Heart left ventricle (tissue), 16 donors: ENCODE measurements at regions not wholly inside any gene's neighbourhood (a gene's known extent, or its start where the extent isn't known, plus 50 kb on each side); places are given as distances from the start of the nearest gene placed in this dataset.

ENCODE experiments used
- ATAC-seq, 4 donors: fragments of 200-7000 bp; cut with Tn5 transposase; one replicate each; pipeline ENCODE4 v1.9.1; 2020 to 2022; ENCODE audit warnings: moderate library complexity in 4 of 4, mild to moderate bottlenecking in 3 of 4, moderate number of reproducible peaks in 1 of 4
- DNase-seq, 5 donors: peaks; one replicate each; pipeline ENCODE4 v3.0.0-alpha.2; 2020
- H3K27ac ChIP-seq, 12 donors: fragments of 200-600 bp; sonication (generic) in 4 of 12; one replicate each; pipeline versions ENCODE4 v1.5.0 to v1.8.0; 2016 to 2022; ENCODE audit warnings: mild to moderate bottlenecking in 2 of 12
- H3K27me3 ChIP-seq, 9 donors: fragments of 200-600 bp; sonication (generic) in 2 of 9; one replicate each; pipeline versions ENCODE4 v1.5.1 to v1.8.0; 2016 to 2022; ENCODE audit warnings: mild to moderate bottlenecking in 3 of 9
- H3K36me3 ChIP-seq, 9 donors: fragments of 200-600 bp; sonication (generic) in 2 of 9; one replicate each; pipeline versions ENCODE4 v1.5.0 to v1.8.0; 2018 to 2022; ENCODE audit warnings: mild to moderate bottlenecking in 2 of 9
- H3K4me1 ChIP-seq, 12 donors: fragments of 200-600 bp; sonication (generic) in 4 of 12; one replicate each; pipeline versions ENCODE4 v1.5.0 to v1.8.0; 2016 to 2022; ENCODE audit warnings: mild to moderate bottlenecking in 3 of 12
- H3K4me3 ChIP-seq, 12 donors: fragments of 200-600 bp; sonication (generic) in 4 of 12; one replicate each; pipeline versions ENCODE4 v1.5.0 to v1.8.0; 2017 to 2022; ENCODE audit warnings: mild to moderate bottlenecking in 9 of 12, moderate library complexity in 4 of 12
- H3K9me3 ChIP-seq, 12 donors: fragments of 200-600 bp; sonication (generic) in 4 of 12; one replicate each; pipeline versions ENCODE4 v1.5.0 to v1.8.0; 2016 to 2022; ENCODE audit warnings: mild to moderate bottlenecking in 1 of 12
- POLR2A ChIP-seq, 2 donors: fragments of 450-650 bp; IDR thresholded peaks; one replicate each; pipeline ENCODE4 v1.6.1; 2017; ENCODE audit warnings: antibody characterized with exemption in 2 of 2, mild to moderate bottlenecking in 2 of 2, moderate library complexity in 2 of 2
- WGBS, 4 donors: extraction: QIAGEN DNeasy Blood & Tissue Kit in 2 of 4; methylation state at CpG; one replicate each; pipeline versions ENCODE4 v1.1.5 to v1.1.7; 2013 to 2018; 5-methylcytosine and 5-hydroxymethylcytosine counted together
- intact Hi-C, 10 donors: fragments of 100-400 bp; cut with DNase I; formaldehyde crosslinking; loops; one replicate each; pipeline versions ENCODE4 v1.11.1 to v1.14.2; 2022
- TF ChIP-seq, protein P1 (sequence below), 12 donors: fragments of 200-600 bp; sonication (generic) in 4 of 12; IDR thresholded peaks; one replicate each; pipeline versions ENCODE4 v1.5.0 to v1.8.0; 2018 to 2022; ENCODE audit warnings: antibody characterized with exemption in 12 of 12, mild to moderate bottlenecking in 5 of 12
- donor health status: ischemic (EF 13 %, LVEDD 7.1; RV severe dilation, severe dysfunction).
- donor health status: healthy with polysubstance abuse.
- donor health status: DM: no; HTN: yes; CAD: no.
- donor health status: DM: no; HTN: no; CAD: no.
- donor health status: ischemic (EF 25% LVEDD 6.9; RV normal size, moderate dysfunction).
- donor health status: ischemic (EF 25% LVEDD 5.7; RV mildly dilated, moderate dysfunction).
- donor health status: healthy.
- donor health status: DM: yes; HTN: yes; CAD: no.
- donor health status: ischemic (EF 35%, LVEDD 5.7; RV mildly dilated, moderate dysfunction).
- donor health status: nonischemic (EF 11% LVEDD 7.7; RV severe dilation, severe dysfunction).
- donor health status: DM: yes; HTN: yes; CAD: no.
- donor health status: PGD.
- donor health status: ischemic (EF 29% LVEDD 5.4; RV normal size, mild dysfunction).
- donor health status: nonischemic (EF 23%, LVEDD 6.1; RV moderate dilation, normal function).

DNA sequence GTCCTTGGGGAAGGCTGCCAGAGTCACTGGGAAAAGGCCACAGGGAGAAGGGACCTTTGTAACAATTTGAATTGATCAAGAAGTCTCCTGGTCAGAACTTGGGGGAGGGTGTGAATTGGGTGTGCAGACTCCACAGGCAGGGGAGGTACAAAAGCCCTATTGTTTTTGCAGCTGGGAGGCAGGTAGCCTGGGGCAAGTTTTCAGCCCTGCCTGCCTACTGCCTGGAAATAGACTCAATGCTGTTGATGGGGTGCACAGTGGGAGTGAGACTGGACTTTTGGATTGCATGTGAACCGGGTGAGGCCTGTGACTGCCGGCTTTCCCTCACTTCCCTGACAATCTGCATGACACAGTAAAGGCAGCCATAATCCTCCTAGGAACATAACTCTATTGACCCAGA lies 947.0 kb downstream of the REEP3 start:
- intact Hi-C loops = no loop called here
- 80 to 93% (median 90%) methylated on average over 1 to 2 of the region's 2 CpGs for WGBS, 4 donors
- Histone ChIP-seq H3K36me3 (no peaks in the 10 kb centered on the region), H3K4me1 (no peaks in the 10 kb centered on the region), H3K27me3 (no peaks in the 10 kb centered on the region), H3K27ac (no peak overlapping the region), H3K4me3 (no peak overlapping the region), H3K9me3 (peaks cover 0 to 22% (median 2%) of the 10 kb centered on the region in 12 donors)
- ATAC-seq = no peak
- TF ChIP-seq, protein P1, sequence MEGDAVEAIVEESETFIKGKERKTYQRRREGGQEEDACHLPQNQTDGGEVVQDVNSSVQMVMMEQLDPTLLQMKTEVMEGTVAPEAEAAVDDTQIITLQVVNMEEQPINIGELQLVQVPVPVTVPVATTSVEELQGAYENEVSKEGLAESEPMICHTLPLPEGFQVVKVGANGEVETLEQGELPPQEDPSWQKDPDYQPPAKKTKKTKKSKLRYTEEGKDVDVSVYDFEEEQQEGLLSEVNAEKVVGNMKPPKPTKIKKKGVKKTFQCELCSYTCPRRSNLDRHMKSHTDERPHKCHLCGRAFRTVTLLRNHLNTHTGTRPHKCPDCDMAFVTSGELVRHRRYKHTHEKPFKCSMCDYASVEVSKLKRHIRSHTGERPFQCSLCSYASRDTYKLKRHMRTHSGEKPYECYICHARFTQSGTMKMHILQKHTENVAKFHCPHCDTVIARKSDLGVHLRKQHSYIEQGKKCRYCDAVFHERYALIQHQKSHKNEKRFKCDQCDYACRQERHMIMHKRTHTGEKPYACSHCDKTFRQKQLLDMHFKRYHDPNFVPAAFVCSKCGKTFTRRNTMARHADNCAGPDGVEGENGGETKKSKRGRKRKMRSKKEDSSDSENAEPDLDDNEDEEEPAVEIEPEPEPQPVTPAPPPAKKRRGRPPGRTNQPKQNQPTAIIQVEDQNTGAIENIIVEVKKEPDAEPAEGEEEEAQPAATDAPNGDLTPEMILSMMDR (IDR thresholded peaks at IDR 0.05) = no peak
- no peak for TF ChIP-seq POLR2A (IDR thresholded peaks at IDR 0.05)
- no peak for DNase-seq

- no peaks in the 10 kb centered on the region for H3K4me1 ChIP-seq
- H3K27ac ChIP-seq = no peak overlapping the region
- DNase-seq = no peak
- TF ChIP-seq POLR2A (IDR thresholded peaks at IDR 0.05) = no peak
- TF ChIP-seq, protein P1 (IDR thresholded peaks at IDR 0.05) = no peak
- intact Hi-C loops = no loop called here
- H3K4me3 ChIP-seq = no peak overlapping the region
- H3K9me3 ChIP-seq = peaks cover 0 to 18% (median 0%) of the 10 kb centered on the region in 12 donors
- H3K36me3 ChIP-seq = no peaks in the 10 kb centered on the region
- ATAC-seq = no peak
- H3K27me3 ChIP-seq = no peaks in the 10 kb centered on the region
Measured at GRCh38 chr10:64476506-64476905, 955.3 kb downstream of the REEP3 start.

DNA sequence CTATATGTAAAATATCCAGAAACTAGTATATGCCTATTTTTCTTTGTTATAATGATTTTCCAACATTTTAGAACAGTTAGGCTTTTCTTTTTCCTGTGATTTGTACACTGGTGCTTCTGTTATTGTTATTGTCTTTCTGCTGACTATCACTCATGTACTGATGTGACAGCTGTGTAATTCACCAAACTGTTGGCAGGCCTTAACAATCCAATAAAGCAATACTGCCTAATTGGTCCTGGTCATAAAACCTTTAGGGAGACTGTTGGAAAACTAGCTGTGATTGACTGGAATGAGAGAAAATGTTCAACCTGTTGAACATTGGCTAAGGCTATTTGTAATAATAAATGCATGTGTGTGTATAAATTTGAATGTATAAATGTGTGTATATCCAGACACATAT lies 956.6 kb downstream of the REEP3 start:
- no peak overlapping the region for H3K27ac ChIP-seq
- DNase-seq = no peak
- no peak for TF ChIP-seq POLR2A (IDR thresholded peaks at IDR 0.05)
- TF ChIP-seq, protein P1 (IDR thresholded peaks at IDR 0.05) = no peak
- intact Hi-C loops = no loop called here
- ATAC-seq = no peak
- peaks cover 0 to 13% (median 0%) of the 10 kb centered on the region in 12 donors for H3K9me3 ChIP-seq
- H3K27me3 ChIP-seq = no peaks in the 10 kb centered on the region
- H3K36me3 ChIP-seq = no peaks in the 10 kb centered on the region
- no peaks in the 10 kb centered on the region for H3K4me1 ChIP-seq
- no peak overlapping the region for H3K4me3 ChIP-seq

DNA sequence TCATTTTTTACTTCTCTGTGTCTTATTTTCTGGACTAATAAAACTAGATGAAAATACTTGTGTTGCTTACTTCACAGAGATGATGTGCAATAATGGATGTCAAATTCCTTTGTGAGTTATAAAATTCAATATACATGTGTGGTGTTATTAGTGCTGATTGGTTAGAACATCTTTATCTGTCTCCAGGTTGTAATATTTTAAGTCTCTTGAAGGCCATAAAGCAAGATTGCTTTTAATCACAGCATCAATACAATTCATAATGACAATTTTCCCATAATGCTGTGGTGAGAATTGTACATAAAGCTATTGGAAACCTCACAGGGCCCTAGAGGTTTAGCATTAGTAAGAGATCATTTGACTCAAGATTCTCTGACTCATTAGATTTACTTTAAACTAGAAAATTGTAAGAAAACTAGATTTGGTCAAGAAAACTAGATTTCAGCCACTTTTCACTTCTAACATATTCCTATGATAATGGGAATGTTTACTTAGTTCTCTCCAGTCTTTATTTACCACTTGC lies 963.7 kb downstream of the REEP3 start:
- no peaks in the 10 kb centered on the region for H3K27me3 ChIP-seq
- DNase-seq = no peak
- H3K4me3 ChIP-seq = no peak overlapping the region
- H3K4me1 ChIP-seq = no peaks in the 10 kb centered on the region
- no peak for ATAC-seq
- intact Hi-C loops = no loop called here
- H3K9me3 ChIP-seq = no peaks in the 10 kb centered on the region
- TF ChIP-seq, protein P1 (IDR thresholded peaks at IDR 0.05) = no peak
- no peak for TF ChIP-seq POLR2A (IDR thresholded peaks at IDR 0.05)
- H3K36me3 ChIP-seq = no peaks in the 10 kb centered on the region
- no peak overlapping the region for H3K27ac ChIP-seq
